A673 (cell line): ENCODE measurements at regions not wholly inside any gene's neighbourhood (a gene's known extent, or its start where the extent isn't known, plus 50 kb on each side); places are given as distances from the start of the nearest gene placed in this dataset.

Experiments
- EZH2 ChIP-seq: fragments of 200-600 bp; sonication (generic); IDR thresholded peaks from 2 replicates; pipeline ENCODE4 v1.6.1; 2017; ENCODE audit warnings: borderline replicate concordance, low read depth, mild to moderate bottlenecking, mixed read lengths, antibody characterized with exemption, low read length; ENCODE audit not compliant: poor library complexity, severe bottlenecking
- TF ChIP-seq, protein P1 (sequence below): fragments of 300-800, 200-600 bp; sonication (generic); conservative IDR thresholded peaks from 2 replicates; pipeline ENCODE4 v1.5.1; 2017; ENCODE audit warnings: low read depth, mild to moderate bottlenecking, antibody characterized with exemption, low read length, moderate library complexity, mixed read lengths

DNA sequence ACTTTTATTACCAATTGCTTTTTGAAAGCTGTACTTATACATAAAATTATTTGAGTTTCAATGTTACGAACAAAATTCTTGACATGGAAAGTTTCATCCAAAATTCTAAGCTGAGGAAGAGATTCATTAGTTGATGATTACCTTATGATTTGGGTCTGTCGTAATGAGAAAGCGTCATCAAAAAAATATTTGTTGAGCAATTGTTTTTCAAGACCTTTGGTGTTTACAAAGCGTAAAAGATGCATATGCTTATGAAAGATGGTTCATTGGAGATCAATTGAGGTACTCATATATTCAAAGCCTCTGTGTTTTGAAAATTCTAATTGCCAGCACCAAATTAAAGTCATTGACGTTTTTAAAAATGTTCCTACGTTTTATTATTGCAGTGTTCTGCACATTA is 110.5 kb upstream of the DOK5 start:
- TF ChIP-seq, protein P1, sequence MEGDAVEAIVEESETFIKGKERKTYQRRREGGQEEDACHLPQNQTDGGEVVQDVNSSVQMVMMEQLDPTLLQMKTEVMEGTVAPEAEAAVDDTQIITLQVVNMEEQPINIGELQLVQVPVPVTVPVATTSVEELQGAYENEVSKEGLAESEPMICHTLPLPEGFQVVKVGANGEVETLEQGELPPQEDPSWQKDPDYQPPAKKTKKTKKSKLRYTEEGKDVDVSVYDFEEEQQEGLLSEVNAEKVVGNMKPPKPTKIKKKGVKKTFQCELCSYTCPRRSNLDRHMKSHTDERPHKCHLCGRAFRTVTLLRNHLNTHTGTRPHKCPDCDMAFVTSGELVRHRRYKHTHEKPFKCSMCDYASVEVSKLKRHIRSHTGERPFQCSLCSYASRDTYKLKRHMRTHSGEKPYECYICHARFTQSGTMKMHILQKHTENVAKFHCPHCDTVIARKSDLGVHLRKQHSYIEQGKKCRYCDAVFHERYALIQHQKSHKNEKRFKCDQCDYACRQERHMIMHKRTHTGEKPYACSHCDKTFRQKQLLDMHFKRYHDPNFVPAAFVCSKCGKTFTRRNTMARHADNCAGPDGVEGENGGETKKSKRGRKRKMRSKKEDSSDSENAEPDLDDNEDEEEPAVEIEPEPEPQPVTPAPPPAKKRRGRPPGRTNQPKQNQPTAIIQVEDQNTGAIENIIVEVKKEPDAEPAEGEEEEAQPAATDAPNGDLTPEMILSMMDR, result no peak
- TF ChIP-seq EZH2, result no peak
